WERI-Rb-1 (cell line): ENCODE measurements at regions not wholly inside any gene's neighbourhood (a gene's known extent, or its start where the extent isn't known, plus 50 kb on each side); places are given as distances from the start of the nearest gene placed in this dataset.

Source experiments
- DNase-seq: peaks from one replicate; pipeline ENCODE4 v3.0.0-alpha.2; 2020
- H3K27ac ChIP-seq: fragments of 250-450 bp; sonication (Bioruptor Pico); 2 replicates; pipeline ENCODE4 v1.5.1; 2020; ENCODE audit warnings: mild to moderate bottlenecking, moderate library complexity
- H3K27me3 ChIP-seq: fragments of 250-450 bp; sonication (Bioruptor Pico); 2 replicates; pipeline ENCODE4 v1.5.1; 2021; ENCODE audit warnings: mild to moderate bottlenecking, low read depth, moderate library complexity; ENCODE audit not compliant: insufficient read depth, severe bottlenecking
- H3K36me3 ChIP-seq: fragments of 250-450 bp; sonication (Bioruptor Pico); 2 replicates; pipeline ENCODE4 v1.5.1; 2020; ENCODE audit warnings: mild to moderate bottlenecking, moderate library complexity
- H3K4me3 ChIP-seq: 2 replicates; pipeline ENCODE4 v1.5.1; 2011; ENCODE audit warnings: low read depth, mild to moderate bottlenecking, control low read depth, low read length
- H3K9me3 ChIP-seq: fragments of 250-450 bp; sonication (Bioruptor Pico); 2 replicates; pipeline ENCODE4 v1.5.1; 2021; ENCODE audit warnings: mild to moderate bottlenecking, moderate library complexity; ENCODE audit not compliant: severe bottlenecking
- TF ChIP-seq, protein P1 (sequence below): IDR thresholded peaks from 2 replicates; pipeline ENCODE4 v1.5.1; 2011; ENCODE audit warnings: low read depth, mild to moderate bottlenecking, control low read depth, inconsistent platforms, low read length

DNA sequence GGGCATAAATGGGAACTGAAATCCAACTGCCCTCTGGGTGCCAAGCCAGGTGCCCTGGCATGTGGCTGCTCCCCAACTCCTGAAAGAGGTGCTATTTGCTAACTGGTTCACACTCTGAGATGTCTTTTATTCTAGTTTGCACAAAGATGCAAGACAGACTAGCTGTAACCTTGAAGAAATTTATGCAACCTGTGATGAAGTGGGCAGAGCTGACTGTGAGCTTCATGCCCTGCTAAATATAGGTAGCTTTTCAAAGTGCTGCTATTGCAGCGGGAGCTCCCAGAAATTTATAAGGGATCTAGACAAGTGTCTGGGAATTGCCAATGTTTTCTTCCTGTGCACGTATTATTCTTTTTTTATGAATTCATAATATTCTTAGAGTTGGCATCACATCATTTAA, 517.5 kb downstream of the RNF144B start:
- Histone ChIP-seq H3K36me3 (no peaks in the 10 kb centered on the region), H3K27ac (no peak overlapping the region), H3K4me3 (no peak overlapping the region), H3K9me3 (no peaks in the 10 kb centered on the region), H3K27me3 (no peaks in the 10 kb centered on the region)
- TF ChIP-seq, protein P1, sequence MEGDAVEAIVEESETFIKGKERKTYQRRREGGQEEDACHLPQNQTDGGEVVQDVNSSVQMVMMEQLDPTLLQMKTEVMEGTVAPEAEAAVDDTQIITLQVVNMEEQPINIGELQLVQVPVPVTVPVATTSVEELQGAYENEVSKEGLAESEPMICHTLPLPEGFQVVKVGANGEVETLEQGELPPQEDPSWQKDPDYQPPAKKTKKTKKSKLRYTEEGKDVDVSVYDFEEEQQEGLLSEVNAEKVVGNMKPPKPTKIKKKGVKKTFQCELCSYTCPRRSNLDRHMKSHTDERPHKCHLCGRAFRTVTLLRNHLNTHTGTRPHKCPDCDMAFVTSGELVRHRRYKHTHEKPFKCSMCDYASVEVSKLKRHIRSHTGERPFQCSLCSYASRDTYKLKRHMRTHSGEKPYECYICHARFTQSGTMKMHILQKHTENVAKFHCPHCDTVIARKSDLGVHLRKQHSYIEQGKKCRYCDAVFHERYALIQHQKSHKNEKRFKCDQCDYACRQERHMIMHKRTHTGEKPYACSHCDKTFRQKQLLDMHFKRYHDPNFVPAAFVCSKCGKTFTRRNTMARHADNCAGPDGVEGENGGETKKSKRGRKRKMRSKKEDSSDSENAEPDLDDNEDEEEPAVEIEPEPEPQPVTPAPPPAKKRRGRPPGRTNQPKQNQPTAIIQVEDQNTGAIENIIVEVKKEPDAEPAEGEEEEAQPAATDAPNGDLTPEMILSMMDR = no peak
- no peak for DNase-seq

DNA sequence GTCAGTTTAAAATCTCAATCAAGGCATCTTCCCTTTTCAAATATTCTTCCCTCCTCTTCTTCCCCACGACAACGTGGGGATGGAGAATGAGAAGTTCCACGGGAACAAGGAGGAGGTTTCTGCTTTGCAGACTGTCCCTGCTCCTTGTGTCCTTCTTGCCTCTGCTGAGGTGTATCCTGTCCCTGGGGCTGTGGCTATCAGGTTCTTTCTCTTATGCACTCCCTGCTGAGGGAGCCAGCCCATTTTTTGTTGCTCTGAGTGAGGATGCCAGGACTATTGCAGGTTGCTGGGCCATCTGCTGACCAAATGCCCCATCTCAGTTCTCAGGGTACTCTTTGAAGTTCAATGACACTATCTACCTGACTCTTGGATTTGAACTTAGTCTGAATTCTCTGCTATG, 533.6 kb downstream of the RNF144B start:
- Histone ChIP-seq H3K4me3 (no peak overlapping the region), H3K27ac (no peak overlapping the region), H3K36me3 (no peaks in the 10 kb centered on the region), H3K27me3 (no peaks in the 10 kb centered on the region), H3K9me3 (no peaks in the 10 kb centered on the region)
- DNase-seq = no peak
- TF ChIP-seq, protein P1 = no peak

DNA sequence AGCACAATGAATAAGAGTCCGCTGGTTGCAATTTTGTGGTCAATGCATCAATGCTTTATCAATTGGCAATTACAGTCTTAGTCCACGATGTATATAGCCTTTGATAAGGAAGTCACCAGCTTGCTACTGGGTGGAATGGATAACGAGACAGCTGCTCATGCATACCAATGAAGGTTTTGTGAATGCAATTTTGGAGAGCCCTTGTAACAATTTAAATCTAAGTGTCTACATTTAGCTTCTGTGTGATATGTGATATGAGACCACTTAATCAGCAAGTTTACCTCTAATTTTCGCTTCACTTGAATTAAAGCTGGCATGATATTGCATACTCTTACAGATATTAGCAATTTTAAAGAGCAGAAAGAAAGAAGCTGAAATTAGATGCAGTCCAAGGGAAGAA, 543.9 kb downstream of the RNF144B start:
- H3K9me3 ChIP-seq = no peaks in the 10 kb centered on the region
- DNase-seq = no peak
- H3K36me3 ChIP-seq = no peaks in the 10 kb centered on the region
- TF ChIP-seq, protein P1 = no peak
- H3K4me3 ChIP-seq = no peak overlapping the region
- H3K27ac ChIP-seq = no peak overlapping the region
- H3K27me3 ChIP-seq = peaks cover 3% of the 10 kb centered on the region

DNA sequence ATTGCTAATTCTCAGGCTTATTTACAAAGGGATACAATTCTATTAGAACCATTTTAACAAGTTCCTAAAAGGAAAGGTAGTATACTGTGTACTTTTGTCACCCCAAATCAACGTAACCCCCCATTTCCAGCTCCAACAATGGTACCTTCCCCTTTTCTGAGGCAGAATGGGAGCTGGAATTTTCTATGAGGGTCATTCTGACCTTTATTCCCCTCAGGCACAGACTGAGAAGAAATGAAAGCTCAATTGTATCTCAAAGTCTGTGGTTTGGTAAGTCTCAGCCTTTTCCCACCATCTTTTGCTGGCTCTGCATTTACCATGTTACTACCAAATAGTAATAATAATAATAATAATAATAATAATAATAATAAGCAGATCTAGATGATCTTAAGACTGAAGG, 571.0 kb downstream of the RNF144B start:
- DNase-seq = no peak
- TF ChIP-seq, protein P1 = no peak
- H3K9me3 ChIP-seq = no peaks in the 10 kb centered on the region

DNA sequence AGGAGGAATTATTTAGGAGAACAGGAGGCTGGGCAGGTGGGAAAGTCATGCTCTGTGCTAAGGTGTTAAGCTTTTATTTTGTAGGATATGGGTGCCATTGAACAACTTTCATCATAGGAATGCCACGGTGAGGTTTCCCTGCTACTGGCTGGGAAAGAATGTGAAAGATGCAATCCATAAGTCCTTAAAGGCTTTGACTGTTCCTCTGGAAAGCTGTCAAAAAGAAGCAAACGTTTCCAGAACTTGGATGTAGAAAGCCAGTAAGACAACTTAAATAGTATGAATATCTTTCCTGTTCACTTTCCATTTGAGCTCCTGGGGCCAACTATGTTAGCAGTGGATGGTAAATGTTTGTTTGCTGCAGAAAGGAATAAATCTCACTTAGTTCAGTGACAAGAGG, 574.4 kb downstream of the RNF144B start:
- TF ChIP-seq, protein P1 = no peak
- Histone ChIP-seq H3K36me3 (no peaks in the 10 kb centered on the region), H3K9me3 (no peaks in the 10 kb centered on the region), H3K4me3 (no peak overlapping the region), H3K27ac (no peak overlapping the region), H3K27me3 (no peaks in the 10 kb centered on the region)
- DNase-seq = no peak

More for the DNA sequence above, 571.0 kb downstream of the RNF144B start:
- Histone ChIP-seq H3K36me3 (no peaks in the 10 kb centered on the region), H3K27me3 (no peaks in the 10 kb centered on the region), H3K27ac (no peak overlapping the region), H3K4me3 (no peak overlapping the region)

DNA sequence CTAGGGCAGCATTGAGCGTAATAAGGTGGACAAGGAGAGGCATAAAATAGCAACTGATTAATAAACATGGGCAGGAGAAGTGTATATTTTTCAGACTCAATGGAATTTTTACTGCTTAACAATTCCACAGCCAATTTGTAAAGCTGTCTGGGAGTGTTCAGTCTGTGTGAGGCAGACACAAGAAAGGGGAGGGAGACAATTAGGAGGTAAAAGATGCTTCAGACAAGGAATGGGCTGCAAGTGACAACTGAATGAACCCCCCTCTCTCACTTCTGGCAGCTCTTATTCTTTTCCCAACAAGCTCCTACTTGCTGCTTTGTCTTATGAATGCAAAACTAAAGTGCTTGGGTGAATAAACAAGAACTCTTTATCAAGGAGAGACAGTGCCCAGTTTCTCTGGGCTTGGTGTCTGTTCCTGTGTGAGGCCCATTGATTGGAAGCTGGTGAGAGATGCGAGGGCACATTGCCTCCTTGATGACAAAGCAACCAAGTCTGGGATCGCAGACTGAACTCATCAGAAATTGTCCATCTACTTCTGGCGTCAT, 575.3 kb downstream of the RNF144B start:
- TF ChIP-seq, protein P1 = no peak

More for the DNA sequence above, 575.3 kb downstream of the RNF144B start:
- no peaks in the 10 kb centered on the region for H3K36me3 ChIP-seq
- H3K27me3 ChIP-seq = no peaks in the 10 kb centered on the region
- H3K27ac ChIP-seq = no peak overlapping the region
- no peak for DNase-seq
- no peaks in the 10 kb centered on the region for H3K9me3 ChIP-seq
- no peak overlapping the region for H3K4me3 ChIP-seq
